Type B pancreatic cell (in vitro differentiated cells): ENCODE measurements at regions not wholly inside any gene's neighbourhood (a gene's known extent, or its start where the extent isn't known, plus 50 kb on each side); places are given as distances from the start of the nearest gene placed in this dataset.
"Not testable (repeated sequence)": the region's sequence is repeated elsewhere in the genome, so short reads cannot be mapped to it uniquely, and the experiment has no call there.

Experiments used
- DNase-seq: peaks from one replicate; pipeline ENCODE4 v3.0.0; 2021; ENCODE audit warnings: mixed read lengths; ENCODE audit not compliant: unreplicated experiment; ENCODE audit errors: extremely low spot score
- H3K27ac Mint-ChIP-seq: 2 replicates; pipeline ENCODE4 v1.8.0; 2021; ENCODE audit warnings: mild to moderate bottlenecking, mixed read lengths
- H3K27me3 Mint-ChIP-seq: 2 replicates; pipeline ENCODE4 v1.8.0; 2021; ENCODE audit warnings: mixed read lengths
- H3K36me3 Mint-ChIP-seq: 2 replicates; pipeline ENCODE4 v1.8.0; 2021; ENCODE audit warnings: mixed read lengths
- H3K4me1 Mint-ChIP-seq: one replicate; pipeline ENCODE4 v1.8.0; 2021; ENCODE audit warnings: mixed read lengths; ENCODE audit not compliant: unreplicated experiment
- H3K4me3 Mint-ChIP-seq: 2 replicates; pipeline ENCODE4 v1.8.0; 2021; ENCODE audit warnings: mild to moderate bottlenecking, mixed read lengths
- H3K9me3 Mint-ChIP-seq: 2 replicates; pipeline ENCODE4 v1.8.0; 2021; ENCODE audit warnings: mixed read lengths
- TF ChIP-seq, protein P1 (sequence below): fragments of 200-600 bp; sonication (generic); conservative IDR thresholded peaks from 2 replicates; pipeline ENCODE4 v1.5.0; 2021; ENCODE audit warnings: antibody characterized with exemption, mild to moderate bottlenecking

DNA sequence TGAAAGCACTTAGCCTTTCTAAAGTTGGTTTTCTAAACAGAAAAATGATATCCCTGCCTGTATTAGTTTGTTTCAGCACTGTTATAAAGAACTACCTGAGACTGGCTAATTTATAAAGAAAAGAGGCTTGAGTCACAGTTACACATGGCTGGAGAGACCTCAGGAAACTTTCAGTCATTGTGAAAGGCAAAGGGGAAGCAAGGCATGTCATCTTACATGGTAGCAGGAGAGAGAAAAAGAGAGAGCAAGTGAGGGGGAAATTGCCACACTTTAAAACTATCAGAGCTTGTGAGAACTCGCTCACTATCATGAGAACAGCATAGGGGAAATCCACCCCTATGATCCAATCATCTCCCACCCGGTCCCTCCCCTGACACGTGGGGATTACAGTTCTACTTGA lies 64.9 kb downstream of the FAM170A start:
- no peaks in the 10 kb centered on the region for H3K9me3 Mint-ChIP-seq
- H3K27ac Mint-ChIP-seq, result no peak overlapping the region
- no peak for DNase-seq
- H3K4me3 Mint-ChIP-seq, result no peak overlapping the region
- no peaks in the 10 kb centered on the region for H3K27me3 Mint-ChIP-seq
- H3K4me1 Mint-ChIP-seq, result no peaks in the 10 kb centered on the region
- TF ChIP-seq, protein P1, sequence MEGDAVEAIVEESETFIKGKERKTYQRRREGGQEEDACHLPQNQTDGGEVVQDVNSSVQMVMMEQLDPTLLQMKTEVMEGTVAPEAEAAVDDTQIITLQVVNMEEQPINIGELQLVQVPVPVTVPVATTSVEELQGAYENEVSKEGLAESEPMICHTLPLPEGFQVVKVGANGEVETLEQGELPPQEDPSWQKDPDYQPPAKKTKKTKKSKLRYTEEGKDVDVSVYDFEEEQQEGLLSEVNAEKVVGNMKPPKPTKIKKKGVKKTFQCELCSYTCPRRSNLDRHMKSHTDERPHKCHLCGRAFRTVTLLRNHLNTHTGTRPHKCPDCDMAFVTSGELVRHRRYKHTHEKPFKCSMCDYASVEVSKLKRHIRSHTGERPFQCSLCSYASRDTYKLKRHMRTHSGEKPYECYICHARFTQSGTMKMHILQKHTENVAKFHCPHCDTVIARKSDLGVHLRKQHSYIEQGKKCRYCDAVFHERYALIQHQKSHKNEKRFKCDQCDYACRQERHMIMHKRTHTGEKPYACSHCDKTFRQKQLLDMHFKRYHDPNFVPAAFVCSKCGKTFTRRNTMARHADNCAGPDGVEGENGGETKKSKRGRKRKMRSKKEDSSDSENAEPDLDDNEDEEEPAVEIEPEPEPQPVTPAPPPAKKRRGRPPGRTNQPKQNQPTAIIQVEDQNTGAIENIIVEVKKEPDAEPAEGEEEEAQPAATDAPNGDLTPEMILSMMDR, result no peak
- no peaks in the 10 kb centered on the region for H3K36me3 Mint-ChIP-seq

DNA sequence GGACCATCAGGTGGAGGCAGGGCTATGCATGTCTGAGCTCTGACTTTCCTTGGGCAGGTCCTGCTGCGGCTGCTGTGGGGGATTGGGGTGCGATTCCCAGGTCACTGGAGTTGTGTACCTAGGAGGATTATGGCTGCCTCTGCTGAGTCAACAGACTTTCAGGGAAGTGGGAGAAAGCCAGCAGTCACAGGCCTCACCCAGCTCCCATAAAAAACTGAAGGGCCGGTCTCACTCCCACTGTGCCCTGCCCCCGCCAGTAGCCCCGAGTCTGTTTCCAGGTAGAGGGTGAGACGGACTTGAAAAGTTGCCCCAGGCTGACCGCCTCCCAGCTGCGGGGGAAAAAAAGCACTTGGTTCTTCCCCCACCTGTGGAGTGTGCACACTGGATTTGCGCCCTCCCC lies 76.7 kb downstream of the FAM170A start:
- no peaks in the 10 kb centered on the region for H3K27me3 Mint-ChIP-seq
- no peak overlapping the region for H3K4me3 Mint-ChIP-seq
- H3K36me3 Mint-ChIP-seq, result no peaks in the 10 kb centered on the region
- H3K9me3 Mint-ChIP-seq, result no peaks in the 10 kb centered on the region
- no peak overlapping the region for H3K27ac Mint-ChIP-seq
- H3K4me1 Mint-ChIP-seq, result no peaks in the 10 kb centered on the region
- TF ChIP-seq, protein P1, result no peak
- DNase-seq, result no peak

DNA sequence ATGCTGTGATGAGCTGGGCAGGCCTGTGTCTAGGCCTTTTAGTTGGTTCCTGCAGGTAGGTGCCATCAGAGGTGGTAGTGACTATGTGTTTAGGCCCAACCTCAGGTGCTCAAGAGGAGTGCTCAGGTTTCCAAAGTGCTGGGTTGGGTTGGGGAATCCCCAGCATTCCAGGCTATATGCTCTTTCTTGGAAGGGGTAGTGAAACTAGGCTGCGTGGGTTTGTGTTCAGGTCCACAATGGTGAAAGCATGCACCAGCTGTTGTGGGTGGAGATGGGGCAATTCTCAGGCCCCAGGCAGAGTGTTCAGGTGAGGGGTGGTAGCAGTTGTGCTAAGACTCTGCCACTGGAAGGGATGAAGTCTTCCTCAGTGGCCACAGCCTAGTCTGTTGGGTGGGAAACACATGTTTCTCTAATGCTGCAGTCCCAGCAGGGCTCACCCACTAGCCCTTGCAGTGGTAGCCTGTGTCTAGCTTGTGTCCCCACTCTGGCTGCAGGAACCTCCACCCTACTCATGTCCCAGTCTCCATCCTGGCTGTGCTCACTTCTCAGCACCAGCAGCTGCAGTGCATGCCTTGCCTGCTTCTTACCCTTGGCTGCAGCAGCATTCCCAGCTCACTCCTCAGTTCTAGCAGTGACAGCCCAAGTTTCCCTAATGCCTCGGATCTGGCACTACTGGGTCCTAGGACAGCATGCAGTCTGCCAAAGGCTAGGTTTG lies 78.9 kb downstream of the FAM170A start:
- Mint-ChIP-seq H3K4me3 (no peak overlapping the region), H3K9me3 (no peaks in the 10 kb centered on the region), H3K27ac (no peak overlapping the region), H3K4me1 (no peaks in the 10 kb centered on the region), H3K27me3 (no peaks in the 10 kb centered on the region), H3K36me3 (no peaks in the 10 kb centered on the region)
- no peak for DNase-seq
- TF ChIP-seq, protein P1, result no peak

DNA sequence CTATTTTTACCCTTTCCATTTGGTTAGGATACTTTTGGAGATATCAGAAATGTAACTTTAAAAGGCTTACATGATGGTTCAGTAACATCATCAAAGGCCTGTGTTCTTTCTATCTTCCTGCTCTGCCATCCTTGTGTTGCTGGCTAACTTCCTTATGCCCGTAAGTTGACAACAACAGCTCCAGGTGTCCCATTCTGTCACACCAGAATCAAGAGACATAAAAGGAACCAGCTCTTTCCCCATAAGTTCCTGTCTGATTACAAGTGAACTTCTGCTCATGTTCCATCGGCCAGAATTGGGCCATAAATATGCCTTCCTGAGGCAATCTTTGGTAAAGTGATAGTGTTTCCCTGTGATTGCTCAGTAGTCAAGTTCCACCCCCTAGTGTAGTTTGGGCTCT lies 92.4 kb downstream of the FAM170A start:
- DNase-seq, result no peak
- H3K9me3 Mint-ChIP-seq, result peaks cover 10% of the 10 kb centered on the region
- H3K27ac Mint-ChIP-seq, result no peak overlapping the region
- no peaks in the 10 kb centered on the region for H3K36me3 Mint-ChIP-seq
- no peak overlapping the region for H3K4me3 Mint-ChIP-seq
- no peaks in the 10 kb centered on the region for H3K27me3 Mint-ChIP-seq
- TF ChIP-seq, protein P1, result no peak
- no peaks in the 10 kb centered on the region for H3K4me1 Mint-ChIP-seq

DNA sequence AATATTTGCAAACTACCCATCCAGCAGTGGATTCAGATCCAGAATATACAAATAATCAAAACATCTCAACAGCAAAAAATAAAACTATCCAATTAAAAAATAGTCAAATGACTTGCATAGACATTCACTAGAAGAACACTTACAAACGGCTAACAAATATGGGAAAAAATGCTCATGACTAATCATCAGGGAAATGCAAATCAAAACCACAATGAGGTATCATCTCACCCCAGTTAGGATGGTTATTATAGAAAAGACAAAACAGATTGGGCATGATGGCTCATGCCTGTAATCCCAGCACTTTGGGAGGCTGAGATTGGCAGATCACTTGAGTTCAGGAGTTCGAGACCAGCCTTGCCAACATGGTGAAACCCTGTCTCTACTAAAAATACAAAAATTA lies 95.9 kb downstream of the FAM170A start:
- not testable (repeated sequence) for H3K27me3 Mint-ChIP-seq, H3K4me1 Mint-ChIP-seq, H3K36me3 Mint-ChIP-seq, H3K27ac Mint-ChIP-seq, DNase-seq, H3K4me3 Mint-ChIP-seq
- peaks cover 20% of the 10 kb centered on the region for H3K9me3 Mint-ChIP-seq

DNA sequence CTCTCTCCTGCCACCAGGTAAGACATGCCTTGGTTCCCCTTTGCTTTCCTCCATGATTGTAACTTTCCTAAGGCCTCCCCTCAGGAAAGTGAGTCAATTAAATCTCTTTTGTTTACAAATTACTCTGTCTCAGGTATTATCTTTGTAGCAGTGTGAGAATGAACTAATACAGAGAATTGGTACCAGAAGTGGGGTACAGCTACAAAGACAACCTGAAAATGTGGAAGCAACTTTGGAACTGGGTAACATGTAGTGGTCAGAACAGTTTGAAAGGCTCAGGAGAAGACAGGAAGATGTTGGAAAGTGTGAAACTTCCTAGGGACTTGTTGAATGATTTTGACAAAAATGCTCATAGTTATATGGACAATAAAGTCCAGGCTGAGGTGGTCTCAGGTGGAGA lies 97.2 kb downstream of the FAM170A start:
- no peaks in the 10 kb centered on the region for H3K36me3 Mint-ChIP-seq
- no peak overlapping the region for H3K4me3 Mint-ChIP-seq
- no peaks in the 10 kb centered on the region for H3K4me1 Mint-ChIP-seq
- no peak for DNase-seq
- no peaks in the 10 kb centered on the region for H3K27me3 Mint-ChIP-seq
- peaks cover 20% of the 10 kb centered on the region for H3K9me3 Mint-ChIP-seq
- no peak overlapping the region for H3K27ac Mint-ChIP-seq
- TF ChIP-seq, protein P1, result no peak
